ENCODE measurements at regions not wholly inside any gene's neighbourhood (a gene's known extent, or its start where the extent isn't known, plus 50 kb on each side); places are given as distances from the start of the nearest gene placed in this dataset.

GRCh38 chr2:8352296-8352695 lies 329.6 kb upstream of the ID2 start:
- in situ Hi-C loops (cut with MboI; ENCODE audit: low sequenced_read_pairs), result no loop called here

GRCh38 chr2:8352989-8353388 lies 328.9 kb upstream of the ID2 start:
- in situ Hi-C loops (cut with MboI; ENCODE audit: low sequenced_read_pairs), result no loop called here

- in situ Hi-C loops (cut with MboI; ENCODE audit: low sequenced_read_pairs), result no loop called here
Observed at GRCh38 chr2:8355102-8355859, 326.6 kb upstream of the ID2 start.

GRCh38 chr2:8357738-8358518 lies 323.9 kb upstream of the ID2 start:
- in situ Hi-C loops (cut with MboI; ENCODE audit: low sequenced_read_pairs), result no loop called here

GRCh38 chr2:8361930-8362329 lies 319.9 kb upstream of the ID2 start:
- in situ Hi-C loops (cut with MboI; ENCODE audit: low sequenced_read_pairs), result no loop called here

GRCh38 chr2:8363161-8363560 lies 318.7 kb upstream of the ID2 start:
- in situ Hi-C loops (cut with MboI; ENCODE audit: low sequenced_read_pairs), result no loop called here

- in situ Hi-C loops (cut with MboI; ENCODE audit: low sequenced_read_pairs), result no loop called here
Observed at GRCh38 chr2:8364668-8365067, 317.2 kb upstream of the ID2 start.

GRCh38 chr2:8365331-8365910 lies 316.4 kb upstream of the ID2 start:
- in situ Hi-C loops (cut with MboI; ENCODE audit: low sequenced_read_pairs), result no loop called here

- in situ Hi-C loops (cut with MboI; ENCODE audit: low sequenced_read_pairs), result no loop called here
Observed at GRCh38 chr2:8367833-8368232, 314.0 kb upstream of the ID2 start.

GRCh38 chr2:8368463-8368862 lies 313.4 kb upstream of the ID2 start:
- in situ Hi-C loops (cut with MboI; ENCODE audit: low sequenced_read_pairs), result no loop called here

GRCh38 chr2:8369522-8369921 lies 312.3 kb upstream of the ID2 start:
- in situ Hi-C loops (cut with MboI; ENCODE audit: low sequenced_read_pairs), result no loop called here

- in situ Hi-C loops (cut with MboI; ENCODE audit: low sequenced_read_pairs), result no loop called here
Observed at GRCh38 chr2:8370258-8370802, 311.5 kb upstream of the ID2 start.

- in situ Hi-C loops (cut with MboI; ENCODE audit: low sequenced_read_pairs), result no loop called here
Observed at GRCh38 chr2:8371653-8372052, 310.2 kb upstream of the ID2 start.

- in situ Hi-C loops (cut with MboI; ENCODE audit: low sequenced_read_pairs), result no loop called here
Observed at GRCh38 chr2:8374782-8375181, 307.1 kb upstream of the ID2 start.

- in situ Hi-C loops (cut with MboI; ENCODE audit: low sequenced_read_pairs), result no loop called here
Observed at GRCh38 chr2:8376603-8377410, 305.0 kb upstream of the ID2 start.

GRCh38 chr2:8378016-8378810 lies 303.6 kb upstream of the ID2 start:
- in situ Hi-C loops (cut with MboI; ENCODE audit: low sequenced_read_pairs), result no loop called here

- in situ Hi-C loops (cut with MboI; ENCODE audit: low sequenced_read_pairs), result no loop called here
Observed at GRCh38 chr2:8379128-8379527, 302.7 kb upstream of the ID2 start.

GRCh38 chr2:8379549-8379948 lies 302.3 kb upstream of the ID2 start:
- in situ Hi-C loops (cut with MboI; ENCODE audit: low sequenced_read_pairs), result no loop called here

GRCh38 chr2:8380026-8380425 lies 301.8 kb upstream of the ID2 start:
- in situ Hi-C loops (cut with MboI; ENCODE audit: low sequenced_read_pairs), result no loop called here

GRCh38 chr2:8380566-8380965 lies 301.3 kb upstream of the ID2 start:
- in situ Hi-C loops (cut with MboI; ENCODE audit: low sequenced_read_pairs), result no loop called here

Measured in HL-60/S4 treated with phorbol 12-myristate 13-acetate at 8.2 ng/mL for 4 days and 3 days (cell line).